LNCaP clone FGC (cell line): ENCODE measurements at regions not wholly inside any gene's neighbourhood (a gene's known extent, or its start where the extent isn't known, plus 50 kb on each side); places are given as distances from the start of the nearest gene placed in this dataset.

Experiments used
- DNase-seq: peaks from one replicate; pipeline ENCODE4 v3.0.0-alpha.2; 2011; ENCODE audit warnings: low read depth
- H3K4me3 ChIP-seq: 2 replicates; pipeline ENCODE4 v1.5.1; 2011; ENCODE audit warnings: mild to moderate bottlenecking, low read depth, low read length, control low read depth
- CTCF ChIP-seq: IDR thresholded peaks from 2 replicates; pipeline ENCODE4 v1.5.1; 2012; ENCODE audit warnings: mild to moderate bottlenecking; ENCODE audit not compliant: control insufficient read depth, insufficient read depth; ENCODE audit errors: extremely low read depth

GRCh38 chr14:55746558-55746957, 166.6 kb downstream of the KTN1 start:
- H3K4me3 ChIP-seq = no peak overlapping the region
- DNase-seq = no peak
- TF ChIP-seq CTCF = no peak

GRCh38 chr14:55747186-55747585, 167.2 kb downstream of the KTN1 start:
- no peak overlapping the region for H3K4me3 ChIP-seq
- DNase-seq = no peak
- TF ChIP-seq CTCF = no peak

- TF ChIP-seq CTCF = no peak
- no peak overlapping the region for H3K4me3 ChIP-seq
Observed at GRCh38 chr14:55749201-55749812, 169.3 kb downstream of the KTN1 start.

GRCh38 chr14:55749946-55750345, 169.9 kb downstream of the KTN1 start:
- TF ChIP-seq CTCF = no peak
- no peak overlapping the region for H3K4me3 ChIP-seq
- no peak for DNase-seq

More at GRCh38 chr14:55749201-55749812, 169.3 kb downstream of the KTN1 start:
- no peak for DNase-seq

- no peak for TF ChIP-seq CTCF
- no peak overlapping the region for H3K4me3 ChIP-seq
- DNase-seq = peak; percentile 93
Observed at GRCh38 chr14:55752580-55753390, 172.8 kb downstream of the KTN1 start.

- no peak overlapping the region for H3K4me3 ChIP-seq
- TF ChIP-seq CTCF = no peak
- DNase-seq = no peak
Observed at GRCh38 chr14:55754471-55754870, 174.5 kb downstream of the KTN1 start.
